Tibial nerve (tissue), 4 donors: ENCODE measurements at regions not wholly inside any gene's neighbourhood (a gene's known extent, or its start where the extent isn't known, plus 50 kb on each side); places are given as distances from the start of the nearest gene placed in this dataset.
A peak's percentile ranks its signal among the peaks of the same experiment; 100 is the strongest.

Experiments used
- DNase-seq, 2 donors: peaks; one replicate each; pipeline ENCODE4 v3.0.0-alpha.2; 2019; ENCODE audit warnings: low spot score in 2 of 2
- H3K27ac ChIP-seq, 4 donors: fragments of 200-600 bp; sonication (generic) in 3 of 4; one replicate each; pipeline ENCODE4 v1.5.1; 2017 to 2019; ENCODE audit warnings: mild to moderate bottlenecking in 1 of 4
- H3K27me3 ChIP-seq, 2 donors: fragments of 200-600 bp; sonication (generic) in 1 of 2; one replicate each; pipeline versions ENCODE4 v1.5.1 to v1.6.0; 2017 to 2019
- H3K36me3 ChIP-seq, 3 donors: fragments of 200-600 bp; sonication (generic); one replicate each; pipeline ENCODE4 v1.5.1; 2018 to 2019
- H3K4me1 ChIP-seq, 4 donors: fragments of 200-600 bp; sonication (generic) in 3 of 4; one replicate each; pipeline ENCODE4 v1.5.1; 2017 to 2019
- H3K4me3 ChIP-seq, 4 donors: fragments of 200-600 bp; sonication (generic) in 3 of 4; one replicate each; pipeline ENCODE4 v1.5.1; 2017 to 2019; ENCODE audit warnings: mild to moderate bottlenecking in 1 of 4, moderate library complexity in 1 of 4
- H3K9me3 ChIP-seq, 4 donors: fragments of 200-600 bp; sonication (generic) in 3 of 4; one replicate each; pipeline ENCODE4 v1.5.1; 2017 to 2019
- EP300 ChIP-seq, 2 donors: sonication (generic); formaldehyde crosslinking; IDR thresholded peaks; one replicate each; pipeline ENCODE4 v1.6.1; 2017; ENCODE audit warnings: antibody characterized with exemption in 2 of 2, mild to moderate bottlenecking in 1 of 2
- POLR2A ChIP-seq, 2 donors: fragments of 450-650 bp; IDR thresholded peaks; one replicate each; pipeline ENCODE4 v1.6.1; 2017; ENCODE audit warnings: antibody characterized with exemption in 2 of 2, mild to moderate bottlenecking in 2 of 2, moderate library complexity in 2 of 2
- WGBS, 2 donors: methylation state at CpG; one replicate each; pipeline ENCODE4 v1.1.5; 2018; 5-methylcytosine and 5-hydroxymethylcytosine counted together
- TF ChIP-seq, protein P1 (sequence below), 5 experiments: fragments of 200-600 bp in 3 of 5; fragments of 450-650 bp in 2 of 5; sonication (generic) in 3 of 5; IDR thresholded peaks; one replicate each; pipeline ENCODE4 v1.5.1; 2016 to 2019; ENCODE audit warnings: antibody characterized with exemption in 5 of 5, mild to moderate bottlenecking in 3 of 5, moderate library complexity in 2 of 5

GRCh38 chr5:15209053-15209762 is 290.8 kb upstream of the FBXL7 start:
- Histone ChIP-seq H3K36me3 (no peaks in the 10 kb centered on the region), H3K27me3 (no peaks in the 10 kb centered on the region), H3K4me3 (no peak overlapping the region), H3K4me1 (no peaks in the 10 kb centered on the region), H3K27ac (no peak overlapping the region), H3K9me3 (peaks cover 0 to 10% (median 3%) of the 10 kb centered on the region in 4 donors)
- DNase-seq = no peak
- TF ChIP-seq EP300 (IDR thresholded peaks at IDR 0.05) (no peak), POLR2A (IDR thresholded peaks at IDR 0.05) (no peak)
- TF ChIP-seq, protein P1, sequence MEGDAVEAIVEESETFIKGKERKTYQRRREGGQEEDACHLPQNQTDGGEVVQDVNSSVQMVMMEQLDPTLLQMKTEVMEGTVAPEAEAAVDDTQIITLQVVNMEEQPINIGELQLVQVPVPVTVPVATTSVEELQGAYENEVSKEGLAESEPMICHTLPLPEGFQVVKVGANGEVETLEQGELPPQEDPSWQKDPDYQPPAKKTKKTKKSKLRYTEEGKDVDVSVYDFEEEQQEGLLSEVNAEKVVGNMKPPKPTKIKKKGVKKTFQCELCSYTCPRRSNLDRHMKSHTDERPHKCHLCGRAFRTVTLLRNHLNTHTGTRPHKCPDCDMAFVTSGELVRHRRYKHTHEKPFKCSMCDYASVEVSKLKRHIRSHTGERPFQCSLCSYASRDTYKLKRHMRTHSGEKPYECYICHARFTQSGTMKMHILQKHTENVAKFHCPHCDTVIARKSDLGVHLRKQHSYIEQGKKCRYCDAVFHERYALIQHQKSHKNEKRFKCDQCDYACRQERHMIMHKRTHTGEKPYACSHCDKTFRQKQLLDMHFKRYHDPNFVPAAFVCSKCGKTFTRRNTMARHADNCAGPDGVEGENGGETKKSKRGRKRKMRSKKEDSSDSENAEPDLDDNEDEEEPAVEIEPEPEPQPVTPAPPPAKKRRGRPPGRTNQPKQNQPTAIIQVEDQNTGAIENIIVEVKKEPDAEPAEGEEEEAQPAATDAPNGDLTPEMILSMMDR (IDR thresholded peaks at IDR 0.05) = no peak
- 70 to 71% methylated on average over 3 of the region's 3 CpGs for WGBS, 2 donors

- 95 to 96% methylated on average over 1 of the region's 1 CpG for WGBS, 2 donors
- H3K27ac ChIP-seq = no peak overlapping the region
- no peaks in the 10 kb centered on the region for H3K36me3 ChIP-seq
- no peaks in the 10 kb centered on the region for H3K4me1 ChIP-seq
- H3K9me3 ChIP-seq = no peaks in the 10 kb centered on the region
- DNase-seq = no peak
- TF ChIP-seq POLR2A (IDR thresholded peaks at IDR 0.05) (no peak), EP300 (IDR thresholded peaks at IDR 0.05) (no peak)
- TF ChIP-seq, protein P1 (IDR thresholded peaks at IDR 0.05) = no peak
- H3K4me3 ChIP-seq = no peak overlapping the region
- H3K27me3 ChIP-seq = no peaks in the 10 kb centered on the region
Measured at GRCh38 chr5:15206133-15206532, 293.8 kb upstream of the FBXL7 start.

- DNase-seq = no peak
- TF ChIP-seq EP300 (IDR thresholded peaks at IDR 0.05) (no peak), POLR2A (IDR thresholded peaks at IDR 0.05) (no peak)
- TF ChIP-seq, protein P1 (IDR thresholded peaks at IDR 0.05) = no peak
- Histone ChIP-seq H3K36me3 (no peaks in the 10 kb centered on the region), H3K27ac (no peak overlapping the region), H3K4me1 (no peaks in the 10 kb centered on the region), H3K27me3 (no peaks in the 10 kb centered on the region), H3K9me3 (no peaks in the 10 kb centered on the region), H3K4me3 (no peak overlapping the region)
- 100% methylated on average over 1 of the region's 1 CpG for WGBS, 2 donors
Measured at GRCh38 chr5:15203376-15203775, 296.6 kb upstream of the FBXL7 start.

DNA sequence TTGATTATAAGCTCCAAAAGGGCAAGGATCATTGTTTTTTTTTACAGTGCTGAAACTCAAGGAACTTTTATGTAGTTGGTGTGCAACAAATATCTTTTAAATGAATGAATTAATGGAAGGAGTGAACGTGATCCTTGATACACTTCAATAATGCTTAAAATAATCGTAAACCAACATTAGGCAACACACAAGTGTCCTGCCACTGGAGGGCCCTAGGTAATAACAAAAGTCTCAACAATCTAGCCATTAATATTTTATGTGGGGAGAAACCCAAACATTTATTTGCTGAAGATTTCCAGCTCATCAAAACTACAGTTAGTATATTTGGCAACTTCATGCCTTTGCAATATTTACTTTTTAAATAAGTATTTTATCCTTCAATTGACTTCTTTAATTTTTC is 309.0 kb upstream of the FBXL7 start:
- H3K27me3 ChIP-seq = no peaks in the 10 kb centered on the region
- H3K4me1 ChIP-seq = no peaks in the 10 kb centered on the region
- no peaks in the 10 kb centered on the region for H3K36me3 ChIP-seq
- TF ChIP-seq, protein P1 (IDR thresholded peaks at IDR 0.05) = peak in 1 of 5 experiments; percentile 7
- TF ChIP-seq POLR2A (IDR thresholded peaks at IDR 0.05) = no peak
- H3K9me3 ChIP-seq = peaks cover 0 to 4% (median 0%) of the 10 kb centered on the region in 4 donors
- H3K4me3 ChIP-seq = no peak overlapping the region
- DNase-seq = no peak
- H3K27ac ChIP-seq = no peak overlapping the region
- 65 to 66% methylated on average over 2 of the region's 2 CpGs for WGBS, 2 donors

GRCh38 chr5:15183520-15183919 is 311.9 kb upstream of the ANKH start:
- TF ChIP-seq, protein P1 (IDR thresholded peaks at IDR 0.05) = peak in 2 of 5 experiments; percentile 33 to 35
- TF ChIP-seq EP300 (IDR thresholded peaks at IDR 0.05) = no peak
- no peak overlapping the region for H3K4me3 ChIP-seq
- peaks cover 0 to 4% (median 2%) of the 10 kb centered on the region in 4 donors for H3K9me3 ChIP-seq
- no peak overlapping the region for H3K27ac ChIP-seq
- no peaks in the 10 kb centered on the region for H3K27me3 ChIP-seq
- no peaks in the 10 kb centered on the region for H3K4me1 ChIP-seq
- DNase-seq = no peak
- 68 to 84% methylated on average over 1 of the region's 1 CpG for whole genome bisulfite sequencing, 2 donors
- H3K36me3 ChIP-seq = no peaks in the 10 kb centered on the region
